Thyroid gland (tissue), 4 donors: ENCODE measurements at regions not wholly inside any gene's neighbourhood (a gene's known extent, or its start where the extent isn't known, plus 50 kb on each side); places are given as distances from the start of the nearest gene placed in this dataset.

Experiments used
- DNase-seq, 2 donors: peaks; one replicate each; pipeline ENCODE4 v3.0.0-alpha.2; 2019
- H3K27ac ChIP-seq, 3 donors: fragments of 200-600 bp; sonication (generic); 1 replicate in 2 of 3; 2 replicates in 1 of 3; pipeline ENCODE4 v1.5.1; 2016 to 2019; ENCODE audit warnings: mild to moderate bottlenecking in 1 of 3, moderate library complexity in 1 of 3
- H3K27me3 ChIP-seq: fragments of 200-600 bp; sonication (generic); one replicate; pipeline ENCODE4 v1.5.1; 2019
- H3K36me3 ChIP-seq, 2 donors: fragments of 200-600 bp; sonication (generic); one replicate each; pipeline ENCODE4 v1.5.1; 2016 to 2019
- H3K4me1 ChIP-seq, 2 donors: fragments of 200-600 bp; sonication (generic); one replicate each; pipeline ENCODE4 v1.5.1; 2017 to 2019
- H3K4me3 ChIP-seq, 3 donors: fragments of 200-600 bp; sonication (generic); replicated peaks in 1 of 3; 1 replicate in 2 of 3; 2 replicates in 1 of 3; pipeline ENCODE4 v1.5.1; 2016; ENCODE audit warnings: mild to moderate bottlenecking in 1 of 3
- H3K9me3 ChIP-seq: fragments of 200-600 bp; sonication (generic); one replicate; pipeline ENCODE4 v1.5.1; 2017
- CTCF ChIP-seq, 6 experiments: fragments of 200-600 bp in 3 of 6; fragments of 450-650 bp in 3 of 6; sonication (generic) in 3 of 6; IDR thresholded peaks; one replicate each; pipeline ENCODE4 v1.5.1; 2016 to 2019; ENCODE audit warnings: antibody characterized with exemption in 6 of 6, mild to moderate bottlenecking in 2 of 6, inconsistent platforms in 1 of 6, moderate library complexity in 1 of 6
- POLR2A ChIP-seq, 2 donors: fragments of 450-650 bp; IDR thresholded peaks; one replicate each; pipeline ENCODE4 v1.6.1; 2017; ENCODE audit warnings: antibody characterized with exemption in 2 of 2, mild to moderate bottlenecking in 2 of 2, moderate library complexity in 1 of 2
- WGBS, 2 donors: methylation state at CpG; one replicate each; pipeline ENCODE4 v1.1.5; 2017; 5-methylcytosine and 5-hydroxymethylcytosine counted together
- intact Hi-C: fragments of 100-400 bp; cut with DNase I; formaldehyde crosslinking; loops from one replicate; pipeline ENCODE4 v1.15.1; 2023

GRCh38 chr21:28811860-28812259, 180.8 kb downstream of the LTN1 start:
- Histone ChIP-seq H3K27ac (no peak overlapping the region), H3K9me3 (no peaks in the 10 kb centered on the region), H3K4me1 (no peaks in the 10 kb centered on the region), H3K4me3 (no peak overlapping the region), H3K27me3 (no peaks in the 10 kb centered on the region), H3K36me3 (no peaks in the 10 kb centered on the region)
- intact Hi-C loops = no loop called here
- no peak for DNase-seq
- 83 to 88% methylated on average over 3 of the region's 3 CpGs for WGBS, 2 donors
- TF ChIP-seq POLR2A (IDR thresholded peaks at IDR 0.05) (no peak), CTCF (IDR thresholded peaks at IDR 0.05) (no peak)

- H3K9me3 ChIP-seq = no peaks in the 10 kb centered on the region
Measured at GRCh38 chr21:28810826-28811524, 181.7 kb downstream of the LTN1 start.

GRCh38 chr21:28805885-28806284, 186.8 kb downstream of the LTN1 start:
- no peak for DNase-seq
- Histone ChIP-seq H3K9me3 (no peaks in the 10 kb centered on the region), H3K4me3 (no peak overlapping the region), H3K36me3 (no peaks in the 10 kb centered on the region), H3K27ac (no peak overlapping the region), H3K27me3 (no peaks in the 10 kb centered on the region), H3K4me1 (no peaks in the 10 kb centered on the region)
- TF ChIP-seq CTCF (IDR thresholded peaks at IDR 0.05) = no peak
- no peak for TF ChIP-seq POLR2A (IDR thresholded peaks at IDR 0.05)
- WGBS, 2 donors = 71 to 73% methylated on average over 4 of the region's 4 CpGs
- intact Hi-C loops = no loop called here

More at GRCh38 chr21:28810826-28811524, 181.7 kb downstream of the LTN1 start:
- Histone ChIP-seq H3K27ac (no peak overlapping the region), H3K36me3 (no peaks in the 10 kb centered on the region), H3K4me1 (no peaks in the 10 kb centered on the region), H3K27me3 (no peaks in the 10 kb centered on the region), H3K4me3 (no peak overlapping the region)
- intact Hi-C loops = no loop called here
- 84 to 88% methylated on average over 3 of the region's 3 CpGs for WGBS, 2 donors
- no peak for DNase-seq
- TF ChIP-seq POLR2A (IDR thresholded peaks at IDR 0.05) = no peak
- TF ChIP-seq CTCF (IDR thresholded peaks at IDR 0.05) = no peak

GRCh38 chr21:28804089-28804670, 188.5 kb downstream of the LTN1 start:
- no peak for TF ChIP-seq POLR2A (IDR thresholded peaks at IDR 0.05)
- no peak for TF ChIP-seq CTCF (IDR thresholded peaks at IDR 0.05)
- intact Hi-C loops = no loop called here
- H3K4me3 ChIP-seq = no peak overlapping the region

GRCh38 chr21:28801906-28802305, 190.8 kb downstream of the LTN1 start:
- Histone ChIP-seq H3K9me3 (no peaks in the 10 kb centered on the region), H3K27ac (no peak overlapping the region), H3K4me1 (no peaks in the 10 kb centered on the region), H3K4me3 (no peak overlapping the region), H3K36me3 (no peaks in the 10 kb centered on the region), H3K27me3 (no peaks in the 10 kb centered on the region)
- no peak for DNase-seq
- no peak for TF ChIP-seq CTCF (IDR thresholded peaks at IDR 0.05)
- TF ChIP-seq POLR2A (IDR thresholded peaks at IDR 0.05) = no peak
- WGBS, 2 donors = 98% methylated on average over 1 of the region's 1 CpG
- intact Hi-C loops = no loop called here

More at GRCh38 chr21:28804089-28804670, 188.5 kb downstream of the LTN1 start:
- H3K9me3 ChIP-seq = no peaks in the 10 kb centered on the region
- DNase-seq = no peak
- H3K36me3 ChIP-seq = no peaks in the 10 kb centered on the region
- H3K4me1 ChIP-seq = no peaks in the 10 kb centered on the region
- H3K27ac ChIP-seq = no peak overlapping the region
- WGBS, 2 donors = 78 to 79% methylated on average over 3 of the region's 3 CpGs
- no peaks in the 10 kb centered on the region for H3K27me3 ChIP-seq
